ENCODE measurements at regions not wholly inside any gene's neighbourhood (a gene's known extent, or its start where the extent isn't known, plus 50 kb on each side); places are given as distances from the start of the nearest gene placed in this dataset.

DNA sequence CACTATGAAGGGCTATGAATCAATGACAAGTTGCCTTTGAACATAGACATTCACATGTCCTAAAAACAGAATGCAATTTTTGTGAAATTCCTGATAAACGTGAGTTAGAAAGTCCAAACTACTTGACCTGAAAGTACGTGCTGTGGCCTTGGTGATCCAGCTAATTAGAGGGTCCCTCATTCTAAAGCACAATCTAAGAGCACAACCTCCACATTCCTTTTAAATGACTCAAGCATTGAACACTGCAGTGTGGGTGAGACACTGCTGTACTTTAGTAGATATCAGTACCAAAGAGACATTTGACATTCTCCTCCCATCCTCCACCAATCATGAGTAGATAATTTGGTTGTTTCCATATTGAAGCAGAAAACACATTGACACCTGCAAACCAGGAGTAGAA is 73.5 kb downstream of the FAM47B start:
- DNase-seq (ENCODE audit: low read depth, low spot score) (no peak), ATAC-seq (no peak)
- H3K4me1 ChIP-seq (ENCODE audit: control insufficient read depth in 1 of 2, insufficient read depth in 2 of 2, low read length in 2 of 2): no peaks in the 10 kb centered on the region
- no peak overlapping the region for H3K4me2 ChIP-seq (ENCODE audit: low read length)
- intact Hi-C loops (cut with micrococcal nuclease): loop anchor here (10.0 kb wide), 1 partner anchor 1431 kb away; no protein-coding TSS in a partner anchor
- H3K9me2 ChIP-seq (ENCODE audit: insufficient read depth): no peaks in the 10 kb centered on the region
- no peak overlapping the region for H3K4me3 ChIP-seq (replicated peaks in 1 of 2; ENCODE audit: low read depth in 1 of 2, low read length in 2 of 2)
- H2AFZ ChIP-seq (ENCODE audit: low read depth, low read length, poor library complexity, severe bottlenecking): no peak overlapping the region
- no peak overlapping the region for H3K9ac ChIP-seq (ENCODE audit: low read length)
- ChIA-PET POLR2A (no interaction called here), CTCF (no interaction called here), RAD21 (ENCODE audit: low non-redundant PET in 1 of 2, low total read pairs in 2 of 2, uncharacterized antibody in 2 of 2, unreplicated experiment in 2 of 2) (no interaction called here)
- no peak overlapping the region for H3K27ac ChIP-seq (ENCODE audit: low read depth, low read length)
- no peaks in the 10 kb centered on the region for H3K27me3 ChIP-seq (ENCODE audit: insufficient read depth, low read length)
- no TSS peak for BruUV-seq (replicated peaks)
- no peaks in the 10 kb centered on the region for H3K79me2 ChIP-seq (ENCODE audit: insufficient read depth, low read length)
- H3K36me3 ChIP-seq (ENCODE audit: control insufficient read depth in 1 of 2, insufficient read depth in 2 of 2, low read length in 2 of 2): no peaks in the 10 kb centered on the region
- H3K9me3 ChIP-seq (ENCODE audit: control insufficient read depth in 1 of 2, insufficient read depth in 1 of 2, low read depth in 1 of 2, low read length in 2 of 2): no peaks in the 10 kb centered on the region
- TF ChIP-seq, protein P1, sequence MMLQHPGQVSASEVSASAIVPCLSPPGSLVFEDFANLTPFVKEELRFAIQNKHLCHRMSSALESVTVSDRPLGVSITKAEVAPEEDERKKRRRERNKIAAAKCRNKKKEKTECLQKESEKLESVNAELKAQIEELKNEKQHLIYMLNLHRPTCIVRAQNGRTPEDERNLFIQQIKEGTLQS (IDR thresholded peaks at IDR 0.05): no peak
- TF ChIP-seq ZNF274 (IDR thresholded peaks at IDR 0.05; ENCODE audit: low read depth, low read length) (no peak), RAD21 (IDR thresholded peaks at IDR 0.05; ENCODE audit: low read depth) (no peak), TCF7L2 (IDR thresholded peaks at IDR 0.05; ENCODE audit: borderline replicate concordance, extremely low read depth, insufficient read depth, insufficient read length) (no peak), SP1 (IDR thresholded peaks at IDR 0.05; ENCODE audit: low read depth) (no peak), EZH2 (IDR thresholded peaks at IDR 0.05) (no peak), CTCF (IDR thresholded peaks at IDR 0.05 in 2 of 3, conservative IDR thresholded peaks at IDR 0.05 in 1 of 3; ENCODE audit: borderline replicate concordance in 1 of 3, insufficient read depth in 1 of 3, low read depth in 2 of 3, low read length in 2 of 3) (no peak), EZH2phosphoT487 (IDR thresholded peaks at IDR 0.05; ENCODE audit: borderline replicate concordance) (no peak), JUND (IDR thresholded peaks at IDR 0.05) (no peak)
- no peaks in the 10 kb centered on the region for H4K20me1 ChIP-seq (ENCODE audit: insufficient read depth)

Data from HCT116 (cell line).